ENCODE measurements at regions not wholly inside any gene's neighbourhood (a gene's known extent, or its start where the extent isn't known, plus 50 kb on each side); places are given as distances from the start of the nearest gene placed in this dataset.

- TF ChIP-seq, protein P1, sequence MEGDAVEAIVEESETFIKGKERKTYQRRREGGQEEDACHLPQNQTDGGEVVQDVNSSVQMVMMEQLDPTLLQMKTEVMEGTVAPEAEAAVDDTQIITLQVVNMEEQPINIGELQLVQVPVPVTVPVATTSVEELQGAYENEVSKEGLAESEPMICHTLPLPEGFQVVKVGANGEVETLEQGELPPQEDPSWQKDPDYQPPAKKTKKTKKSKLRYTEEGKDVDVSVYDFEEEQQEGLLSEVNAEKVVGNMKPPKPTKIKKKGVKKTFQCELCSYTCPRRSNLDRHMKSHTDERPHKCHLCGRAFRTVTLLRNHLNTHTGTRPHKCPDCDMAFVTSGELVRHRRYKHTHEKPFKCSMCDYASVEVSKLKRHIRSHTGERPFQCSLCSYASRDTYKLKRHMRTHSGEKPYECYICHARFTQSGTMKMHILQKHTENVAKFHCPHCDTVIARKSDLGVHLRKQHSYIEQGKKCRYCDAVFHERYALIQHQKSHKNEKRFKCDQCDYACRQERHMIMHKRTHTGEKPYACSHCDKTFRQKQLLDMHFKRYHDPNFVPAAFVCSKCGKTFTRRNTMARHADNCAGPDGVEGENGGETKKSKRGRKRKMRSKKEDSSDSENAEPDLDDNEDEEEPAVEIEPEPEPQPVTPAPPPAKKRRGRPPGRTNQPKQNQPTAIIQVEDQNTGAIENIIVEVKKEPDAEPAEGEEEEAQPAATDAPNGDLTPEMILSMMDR (IDR thresholded peaks at IDR 0.05 in 8 of 11, conservative IDR thresholded peaks at IDR 0.05 in 3 of 11) = no peak
- TF ChIP-seq POLR2AphosphoS5 (IDR thresholded peaks at IDR 0.05) = no peak
- TF ChIP-seq POLR2A (IDR thresholded peaks at IDR 0.05) = no peak
Measured at GRCh38 chrX:121504153-121504552, 456.7 kb downstream of the GLUD2 start.

All from spleen (tissue), 7 donors.